ENCODE measurements at regions not wholly inside any gene's neighbourhood (a gene's known extent, or its start where the extent isn't known, plus 50 kb on each side); places are given as distances from the start of the nearest gene placed in this dataset.
A peak's percentile ranks its signal among the peaks of the same experiment; 100 is the strongest.

GRCh38 chr2:217254111-217254510 lies 394.2 kb upstream of the TNP1 start:
- DNase-seq (ENCODE audit: low read depth in 1 of 2, low spot score in 1 of 2) = no peak

GRCh38 chr2:217252181-217252580 lies 392.3 kb upstream of the TNP1 start:
- DNase-seq (ENCODE audit: low read depth in 1 of 2, low spot score in 1 of 2) = no peak

- no peak for DNase-seq (ENCODE audit: low read depth in 1 of 2, low spot score in 1 of 2)
Observed at GRCh38 chr2:217250013-217250524, 390.2 kb upstream of the TNP1 start.

GRCh38 chr2:217249121-217250012 lies 389.5 kb upstream of the TNP1 start:
- DNase-seq (ENCODE audit: low read depth in 1 of 2, low spot score in 1 of 2) = no peak

DNA sequence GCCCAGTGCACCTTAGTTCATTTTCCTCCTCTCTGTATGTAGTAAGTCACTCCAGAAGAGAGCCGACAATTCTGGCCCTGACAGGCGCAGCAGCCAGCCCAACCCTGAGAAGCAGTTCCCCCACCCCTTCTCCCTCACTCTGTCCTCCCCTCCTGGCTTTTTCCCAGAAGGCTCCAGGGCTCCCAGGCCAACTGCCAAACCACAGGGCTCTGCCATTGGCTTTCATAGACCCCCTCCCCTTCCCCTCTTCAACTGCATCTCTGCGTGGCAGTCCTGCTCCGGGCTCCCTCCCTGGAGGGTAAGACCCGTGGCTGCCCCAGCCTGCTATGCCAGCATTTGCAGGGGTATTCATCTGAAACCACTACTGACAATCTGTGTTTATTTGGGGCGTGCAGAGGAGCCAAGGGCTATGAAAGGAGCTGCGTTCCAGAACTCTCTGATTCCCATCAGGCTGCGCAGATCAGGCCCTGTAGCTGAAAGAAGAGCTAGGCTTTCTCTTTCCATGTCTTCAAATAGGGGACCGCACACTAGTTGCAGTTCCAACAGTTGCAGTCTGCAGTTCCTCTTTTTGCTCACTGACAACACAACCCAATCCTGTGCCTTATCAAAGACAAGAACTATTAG lies 388.6 kb upstream of the TNP1 start:
- no peak for DNase-seq (ENCODE audit: low read depth in 1 of 2, low spot score in 1 of 2)

GRCh38 chr2:217247476-217247875 lies 387.6 kb upstream of the TNP1 start:
- no peak for DNase-seq (ENCODE audit: low read depth in 1 of 2, low spot score in 1 of 2)

DNA sequence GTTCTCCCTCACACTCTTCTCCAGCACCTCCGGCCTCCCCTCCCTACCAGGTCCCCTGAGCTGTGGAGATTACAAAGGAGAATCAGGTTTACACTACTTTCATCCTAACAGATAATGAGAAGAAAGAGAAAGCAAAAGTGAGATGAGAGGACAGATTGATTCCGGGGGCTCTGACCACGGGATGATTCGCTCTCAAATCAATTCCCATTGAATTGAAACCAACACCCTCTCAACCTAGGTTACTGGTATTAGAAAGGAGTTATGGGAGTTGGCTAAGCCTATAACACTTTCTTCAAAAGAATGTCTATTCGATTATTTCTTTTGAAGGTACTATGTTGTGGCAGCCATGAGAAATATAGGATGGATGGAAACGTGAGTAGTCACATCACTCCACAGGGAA lies 386.2 kb upstream of the TNP1 start:
- no peak for DNase-seq (ENCODE audit: low read depth in 1 of 2, low spot score in 1 of 2)

- DNase-seq (ENCODE audit: low read depth in 1 of 2, low spot score in 1 of 2) = no peak
Observed at GRCh38 chr2:217244815-217245214, 385.0 kb upstream of the TNP1 start.

DNA sequence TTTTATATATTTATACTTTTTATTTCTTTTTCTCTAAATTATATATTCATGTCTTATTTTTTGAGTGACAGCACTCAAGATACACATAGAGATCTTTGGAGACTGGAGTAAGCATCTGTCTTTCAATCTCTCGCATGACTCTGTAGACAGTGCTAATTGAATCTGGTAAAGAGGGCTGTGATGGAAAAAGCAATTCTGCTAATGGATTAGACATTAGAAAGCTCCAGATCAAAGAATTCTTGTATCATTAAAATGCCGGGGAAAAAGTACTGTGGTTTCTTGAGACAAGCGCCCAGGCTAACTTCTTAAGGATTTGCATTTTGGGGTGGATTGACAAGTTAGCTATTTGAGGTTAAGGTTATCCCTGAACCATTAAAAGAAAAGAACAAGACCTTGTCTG lies 383.1 kb upstream of the TNP1 start:
- no peak for DNase-seq (ENCODE audit: low read depth in 1 of 2, low spot score in 1 of 2)

GRCh38 chr2:217231724-217232123 lies 371.9 kb upstream of the TNP1 start:
- no peak for DNase-seq (ENCODE audit: low read depth in 1 of 2, low spot score in 1 of 2)

GRCh38 chr2:217231212-217231611 lies 371.3 kb upstream of the TNP1 start:
- no peak for DNase-seq (ENCODE audit: low read depth in 1 of 2, low spot score in 1 of 2)

- DNase-seq (ENCODE audit: low read depth in 1 of 2, low spot score in 1 of 2) = no peak
Observed at GRCh38 chr2:217228732-217229131, 368.9 kb upstream of the TNP1 start.

GRCh38 chr2:217227794-217228193 lies 367.9 kb upstream of the TNP1 start:
- no peak for DNase-seq (ENCODE audit: low read depth in 1 of 2, low spot score in 1 of 2)

DNA sequence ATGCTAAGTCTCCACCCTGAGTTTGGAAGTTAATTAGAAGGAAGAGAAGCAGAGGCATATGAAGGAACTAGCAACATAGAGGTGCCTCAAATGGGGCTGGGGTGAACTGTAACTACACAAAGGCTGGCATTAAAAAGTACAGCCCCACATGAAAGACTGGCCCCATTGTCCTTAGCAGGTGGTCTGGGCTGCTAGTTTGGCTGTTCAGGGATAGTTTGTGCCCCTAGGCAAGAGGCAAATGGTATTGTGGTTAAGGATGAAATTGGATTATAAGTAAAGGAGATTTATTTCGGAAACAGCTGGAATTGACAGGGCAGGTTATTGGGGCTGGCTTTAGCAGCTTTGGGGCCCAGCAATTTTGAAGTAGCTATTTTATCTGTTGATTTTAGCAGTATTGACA lies 365.7 kb upstream of the TNP1 start:
- DNase-seq (ENCODE audit: low read depth in 1 of 2, low spot score in 1 of 2) = no peak

- DNase-seq (ENCODE audit: low read depth in 1 of 2, low spot score in 1 of 2) = peak in 1 of 2 donors; percentile 43
Observed at GRCh38 chr2:217223222-217223930, 363.5 kb upstream of the TNP1 start.

DNA sequence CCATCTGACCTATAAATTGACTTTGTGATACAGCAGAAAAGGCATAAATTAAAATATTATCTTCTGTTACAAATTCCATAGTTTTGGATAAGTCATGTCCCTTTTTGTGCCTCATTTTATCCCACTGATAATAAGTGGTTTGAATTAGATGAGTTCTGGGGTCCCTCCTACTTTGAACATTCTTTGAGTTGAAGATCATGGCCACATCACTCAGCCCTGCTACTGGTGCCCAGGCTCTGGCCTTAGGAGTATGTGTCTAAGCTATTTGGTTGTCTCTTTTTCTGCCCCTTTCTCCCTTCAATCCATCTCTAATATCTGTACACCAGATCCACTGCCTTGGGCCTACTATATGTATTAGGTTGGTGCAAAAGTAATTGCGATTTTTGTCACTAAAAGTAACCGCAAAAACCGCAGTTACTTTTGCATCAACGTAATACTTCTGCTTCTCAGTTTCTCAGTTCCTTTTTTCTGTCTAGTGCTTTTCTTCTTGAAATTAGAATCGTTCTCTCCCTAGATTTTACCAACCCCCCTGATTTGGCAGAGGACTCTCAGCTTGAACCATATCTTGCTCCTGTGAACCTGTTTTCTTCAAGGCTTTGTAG lies 362.5 kb upstream of the TNP1 start:
- peak in 1 of 2 donors; percentile 20 for DNase-seq (ENCODE audit: low read depth in 1 of 2, low spot score in 1 of 2)

GRCh38 chr2:217220228-217221013 lies 360.6 kb upstream of the TNP1 start:
- no peak for DNase-seq (ENCODE audit: low read depth in 1 of 2, low spot score in 1 of 2)

DNA sequence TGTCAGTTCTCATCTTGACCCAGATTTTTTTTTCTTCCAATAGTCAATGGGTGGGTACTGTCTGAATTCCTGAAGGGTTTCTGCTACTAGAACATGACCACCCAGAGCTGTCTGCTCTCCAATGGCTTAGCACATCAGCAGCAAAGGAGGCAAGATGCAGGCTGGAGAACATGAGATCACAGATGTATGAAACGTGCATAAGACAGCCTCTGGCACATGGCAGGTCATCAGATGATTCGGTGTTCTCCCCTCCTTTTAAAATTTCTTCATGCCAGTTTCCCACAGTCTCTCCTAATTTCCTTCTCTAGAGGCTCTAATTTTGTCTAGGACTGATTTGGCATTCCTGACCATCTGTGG lies 359.3 kb upstream of the TNP1 start:
- DNase-seq (ENCODE audit: low read depth in 1 of 2, low spot score in 1 of 2) = no peak

DNA sequence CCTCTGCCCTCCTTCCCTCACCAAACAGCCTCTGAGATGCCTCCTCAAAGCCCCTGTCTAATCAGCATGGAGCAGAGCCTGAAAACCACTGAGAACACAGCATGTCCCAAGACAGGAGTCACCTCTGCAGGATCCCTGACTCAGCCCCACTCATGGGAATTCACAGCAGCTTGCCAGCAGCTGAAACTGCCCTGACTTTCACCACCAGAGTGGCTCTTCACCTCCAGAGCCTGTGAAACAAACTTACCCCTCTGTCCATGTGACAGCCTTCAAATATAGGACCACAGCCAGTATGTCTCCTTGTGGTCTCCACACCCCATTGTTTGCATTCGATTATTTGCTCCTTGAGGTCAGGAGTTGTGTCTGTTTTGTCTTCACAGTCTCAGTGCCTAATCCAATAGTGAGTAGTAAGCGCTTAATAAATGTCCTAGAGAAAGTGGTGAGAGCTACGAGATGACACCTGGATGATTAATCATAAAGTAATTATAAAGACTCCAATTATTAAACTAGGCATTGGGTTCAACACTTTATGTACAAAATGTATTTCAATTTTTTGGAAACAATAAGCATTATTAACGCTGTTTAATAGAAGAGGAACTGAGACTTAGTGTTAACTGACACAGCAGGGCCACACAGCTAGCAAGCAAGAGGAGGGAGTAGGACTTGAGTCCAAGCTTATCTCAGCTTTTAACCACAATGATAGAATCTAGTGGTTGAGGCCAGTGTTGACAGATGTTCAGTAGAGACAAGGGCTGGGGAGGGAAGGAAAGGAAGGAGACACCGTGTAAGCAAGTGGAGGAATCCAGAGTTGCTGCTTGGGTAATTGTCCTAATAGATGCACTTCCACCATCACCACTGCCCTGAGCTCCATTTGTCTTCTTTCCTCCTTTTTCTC lies 358.7 kb upstream of the TNP1 start:
- no peak for DNase-seq (ENCODE audit: low read depth in 1 of 2, low spot score in 1 of 2)

GRCh38 chr2:217216982-217217381 lies 357.1 kb upstream of the TNP1 start:
- DNase-seq (ENCODE audit: low read depth in 1 of 2, low spot score in 1 of 2) = no peak

All from activated CD4-positive, alpha-beta T cell treated with anti-CD3 and anti-CD28 coated beads, Interleukin-2, amount 50 U/mL, for 24 hours (primary cell).